HepG2 (cell line): ENCODE measurements at regions not wholly inside any gene's neighbourhood (a gene's known extent, or its start where the extent isn't known, plus 50 kb on each side); places are given as distances from the start of the nearest gene placed in this dataset.

Experiments used
- ATAC-seq: fragments of 200-7000 bp; cut with Tn5 transposase; 3 replicates; pipeline ENCODE4 v1.9.1; 2020; ENCODE audit warnings: mild to moderate bottlenecking, moderate library complexity
- BruUV-seq: library from RNA; stranded (reverse); fragments of 400-500 nt; replicated peaks from 2 replicates; lab custom pipeline; 2021; lab: Mats Ljungman, UMichigan
- CTCF ChIA-PET: fragments of 300-600 bp; formaldehyde crosslinking; extraction: SDS; loops from one replicate; lab custom pipeline; 2021; ENCODE audit warnings: low total read pairs, inconsistent platforms, low intra/inter-chr PET ratio; lab: Yijun Ruan, JAX
- POLR2A ChIA-PET: fragments of 350-600 bp; sonication (Branson Sonifier 250); formaldehyde crosslinking; loops from one replicate; lab custom pipeline; 2020; ENCODE audit warnings: antibody characterized with exemption, inconsistent platforms; lab: Yijun Ruan, JAX
- DNase-seq: peaks from one replicate; pipeline ENCODE4 v3.0.0-alpha.2; 2015; ENCODE audit warnings: low spot score
- FAIRE-seq: peaks from 3 replicates; lab custom pipeline; 2011; peaks lifted over from hg19 to GRCh38; lab: Jason Lieb, UNC
- H2AFZ ChIP-seq: one replicate; pipeline ENCODE4 v1.6.1; 2011; ENCODE audit warnings: low read length, inconsistent platforms
- H3K27ac ChIP-seq: fragments of 300-600 bp; 3 replicates; pipeline ENCODE4 v1.8.0; 2011; ENCODE audit warnings: mixed run types, mild to moderate bottlenecking, mixed read lengths, low read length, inconsistent platforms; ENCODE audit not compliant: insufficient read depth; ENCODE audit errors: extremely low read length
- H3K27me3 ChIP-seq, 2 experiments: fragments of 200-600 bp in 1 of 2; 2 replicates in 1 of 2; 3 replicates in 1 of 2; pipeline versions ENCODE4 v1.6.0 to v1.8.0; 2011; ENCODE audit warnings: low read length in 2 of 2, mild to moderate bottlenecking in 2 of 2, moderate library complexity in 2 of 2, inconsistent platforms in 1 of 2; ENCODE audit not compliant: insufficient read depth in 2 of 2, control insufficient read depth in 1 of 2
- H3K36me3 ChIP-seq, 2 experiments: fragments of 200-600 bp in 1 of 2; replicated peaks in 1 of 2; 2 replicates in 1 of 2; 3 replicates in 1 of 2; pipeline versions ENCODE4 v1.5.1 to v1.8.0; 2011; ENCODE audit warnings: low read length in 2 of 2, inconsistent platforms in 1 of 2; ENCODE audit not compliant: insufficient read depth in 2 of 2, control insufficient read depth in 1 of 2
- H3K4me1 ChIP-seq: 2 replicates; pipeline ENCODE4 v1.5.1; 2012; ENCODE audit warnings: low read length, inconsistent platforms; ENCODE audit not compliant: insufficient read depth
- H3K4me2 ChIP-seq: 2 replicates; pipeline ENCODE4 v1.6.0; 2011; ENCODE audit warnings: low read depth, low read length, inconsistent platforms
- H3K4me3 ChIP-seq, 3 experiments: fragments of 200-600 bp in 1 of 3; sonication (generic), shearing (Covaris generic) in 1 of 3; replicated peaks in 1 of 3; 2 replicates each; pipeline ENCODE4 v1.5.1; 2011 to 2016; ENCODE audit warnings: low read length in 3 of 3, inconsistent platforms in 2 of 3, low read depth in 2 of 3, mild to moderate bottlenecking in 2 of 3, control low read depth in 1 of 3, mixed read lengths in 1 of 3; ENCODE audit not compliant: insufficient read depth in 1 of 3
- H3K79me2 ChIP-seq: one replicate; pipeline ENCODE4 v1.6.1; 2011; ENCODE audit warnings: low read length, inconsistent platforms; ENCODE audit not compliant: insufficient read depth
- H3K9ac ChIP-seq: 2 replicates; pipeline ENCODE4 v1.6.0; 2011; ENCODE audit warnings: mild to moderate bottlenecking, low read depth, low read length, inconsistent platforms; ENCODE audit not compliant: insufficient read depth
- H3K9me3 ChIP-seq: 2 replicates; pipeline ENCODE4 v1.5.1; 2012; ENCODE audit warnings: mild to moderate bottlenecking, low read length
- H4K20me1 ChIP-seq: 2 replicates; pipeline ENCODE4 v1.6.0; 2011; ENCODE audit warnings: inconsistent platforms, mild to moderate bottlenecking, low read length, moderate library complexity; ENCODE audit not compliant: insufficient read depth
- ARNTL ChIP-seq: sonication (generic); formaldehyde crosslinking; IDR thresholded peaks from 2 replicates; pipeline ENCODE4 v1.4.0; 2020; ENCODE audit warnings: mild to moderate bottlenecking, missing genetic modification reagents
- BRF2 ChIP-seq: sonication (generic); formaldehyde crosslinking; IDR thresholded peaks from 2 replicates; pipeline ENCODE4 v1.8.1; 2022; ENCODE audit warnings: mild to moderate bottlenecking, missing genetic modification reagents
- CHCHD3 ChIP-seq: sonication (generic); formaldehyde crosslinking; IDR thresholded peaks from 2 replicates; pipeline ENCODE4 v1.8.0; 2022; ENCODE audit warnings: mild to moderate bottlenecking, missing genetic modification reagents, moderate library complexity
- GPBP1L1 ChIP-seq: sonication (generic); formaldehyde crosslinking; IDR thresholded peaks from 2 replicates; pipeline ENCODE4 v1.5.0; 2020; ENCODE audit warnings: mild to moderate bottlenecking, missing genetic modification reagents
- KDM3A ChIP-seq: IDR thresholded peaks from 2 replicates; pipeline ENCODE4 v1.6.1; 2018; ENCODE audit warnings: low read depth, missing compliant biosample characterization
- NAIF1 ChIP-seq: sonication (generic); formaldehyde crosslinking; IDR thresholded peaks from 2 replicates; pipeline ENCODE4 v1.5.0; 2020; ENCODE audit warnings: mild to moderate bottlenecking, missing genetic modification reagents, borderline replicate concordance
- NCOA5 ChIP-seq: sonication (generic); formaldehyde crosslinking; IDR thresholded peaks from 2 replicates; pipeline ENCODE4 v1.4.0; 2020; ENCODE audit warnings: missing genetic modification reagents
- NFKBIZ ChIP-seq: IDR thresholded peaks from 2 replicates; pipeline ENCODE4 v1.6.1; 2018; ENCODE audit warnings: missing genetic modification reagents, missing compliant biosample characterization
- NR2F6 ChIP-seq, 2 experiments: IDR thresholded peaks; 2 replicates each; pipeline ENCODE4 v1.6.1; 2016; ENCODE audit warnings: antibody characterized with exemption in 1 of 2, mild to moderate bottlenecking in 1 of 2
- PRDM10 ChIP-seq: sonication (generic); formaldehyde crosslinking; IDR thresholded peaks from 2 replicates; pipeline ENCODE4 v1.4.0; 2020; ENCODE audit warnings: low read depth, missing genetic modification reagents
- RELA ChIP-seq: sonication (generic); formaldehyde crosslinking; IDR thresholded peaks from 2 replicates; pipeline ENCODE4 v1.4.0; 2020; ENCODE audit warnings: missing genetic modification reagents
- ZBTB38 ChIP-seq: sonication (generic); formaldehyde crosslinking; IDR thresholded peaks from 2 replicates; pipeline ENCODE4 v1.5.1; 2020; ENCODE audit warnings: mild to moderate bottlenecking, missing genetic modification reagents
- ZNF263 ChIP-seq: sonication (generic); formaldehyde crosslinking; IDR thresholded peaks from 2 replicates; pipeline ENCODE4 v1.4.0; 2020; ENCODE audit warnings: missing genetic modification reagents
- ZNF292 ChIP-seq: sonication (generic); formaldehyde crosslinking; IDR thresholded peaks from 2 replicates; pipeline ENCODE4 v1.8.1; 2022; ENCODE audit warnings: mild to moderate bottlenecking, low read depth, missing genetic modification reagents, borderline replicate concordance
- ZNF296 ChIP-seq: sonication (generic); formaldehyde crosslinking; conservative IDR thresholded peaks from 2 replicates; pipeline ENCODE4 v1.5.0; 2020; ENCODE audit warnings: mild to moderate bottlenecking, missing genetic modification reagents
- ZNF30 ChIP-seq: sonication (generic); formaldehyde crosslinking; IDR thresholded peaks from 2 replicates; pipeline ENCODE4 v1.5.0; 2020; ENCODE audit warnings: mild to moderate bottlenecking, missing genetic modification reagents
- ZNF510 ChIP-seq: sonication (generic); formaldehyde crosslinking; IDR thresholded peaks from 2 replicates; pipeline ENCODE4 v1.4.0; 2020; ENCODE audit warnings: low read depth, mild to moderate bottlenecking, missing genetic modification reagents
- ZNF746 ChIP-seq: sonication (generic); formaldehyde crosslinking; IDR thresholded peaks from 2 replicates; pipeline ENCODE4 v1.8.0; 2022; ENCODE audit warnings: mild to moderate bottlenecking, missing genetic modification reagents
- ZSCAN25 ChIP-seq: sonication (generic); formaldehyde crosslinking; IDR thresholded peaks from 2 replicates; pipeline ENCODE4 v1.8.0; 2022; ENCODE audit warnings: mild to moderate bottlenecking, missing genetic modification reagents
- WGBS: methylation state at CpG from one replicate; pipeline ENCODE4 v1.1.6; 2017; ENCODE audit warnings: low lambda C conversion rate; 5-methylcytosine and 5-hydroxymethylcytosine counted together
- in situ Hi-C: cut with HindIII; loops from 2 replicates; pipeline ENCODE4 v1.10.0; 2017; ENCODE audit warnings: low pct_unique_long_range_greater_than_20kb; ENCODE audit not compliant: extremely low pct_ligation_motif_present
- intact Hi-C: fragments of 100-400 bp; cut with micrococcal nuclease; formaldehyde crosslinking; loops from one replicate; pipeline ENCODE4 v1.10.0; 2022; ENCODE audit not compliant: unreplicated experiment
- TF ChIP-seq, protein P1 (sequence below): conservative IDR thresholded peaks from 2 replicates; pipeline ENCODE4 v1.6.1; 2018; ENCODE audit warnings: missing genetic modification reagents

DNA sequence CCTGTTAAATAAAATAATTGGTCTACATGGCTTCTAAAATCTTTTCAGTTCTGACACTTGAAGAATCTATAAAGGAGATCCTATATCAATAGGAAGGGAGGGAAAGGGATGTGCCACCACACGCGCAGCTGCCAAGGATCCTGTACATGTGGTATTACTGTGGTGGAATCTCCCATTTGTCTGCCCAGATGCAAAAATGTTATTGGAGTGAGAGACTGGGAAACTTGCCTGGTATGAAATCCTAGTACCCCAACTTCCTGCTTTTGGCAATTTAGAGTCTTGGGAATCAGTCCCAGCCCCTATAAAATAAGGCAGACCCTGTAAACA, 81.9 kb upstream of the PICALM start:
- no peaks in the 10 kb centered on the region for H3K79me2 ChIP-seq
- no peak overlapping the region for H3K27ac ChIP-seq
- H3K9me3 ChIP-seq = no peaks in the 10 kb centered on the region
- 100% methylated on average over 2 of the region's 2 CpGs for WGBS
- no peak overlapping the region for H3K4me3 ChIP-seq
- DNase-seq (no peak), FAIRE-seq (no peak), ATAC-seq (no peak)
- ChIA-PET POLR2A (no interaction called here), CTCF (no interaction called here)
- H3K9ac ChIP-seq = no peak overlapping the region
- H3K4me2 ChIP-seq = no peak overlapping the region
- intact Hi-C loops = no loop called here
- H3K36me3 ChIP-seq = no peaks in the 10 kb centered on the region
- no TSS peak for BruUV-seq
- no peaks in the 10 kb centered on the region for H4K20me1 ChIP-seq
- TF ChIP-seq CHCHD3 (CRISPR knock-in tag) (no peak), ZNF510 (no peak), ZNF30 (CRISPR knock-in tag) (no peak), ARNTL (CRISPR knock-in tag) (no peak), ZNF263 (CRISPR knock-in tag) (no peak), KDM3A (CRISPR knock-in tag) (no peak), ZNF296 (no peak), RELA (CRISPR knock-in tag) (no peak), NR2F6 (IDR thresholded peaks at IDR 0.05) (no peak), NR2F6 (CRISPR knock-in tag; IDR thresholded peaks at IDR 0.05) (no peak), ZNF292 (no peak), ZBTB38 (no peak), PRDM10 (CRISPR knock-in tag) (no peak), NAIF1 (CRISPR knock-in tag) (no peak), NCOA5 (CRISPR knock-in tag) (no peak), ZSCAN25 (CRISPR knock-in tag) (no peak), NFKBIZ (CRISPR knock-in tag) (no peak), ZNF746 (no peak), GPBP1L1 (CRISPR knock-in tag) (no peak), BRF2 (CRISPR knock-in tag) (no peak)
- TF ChIP-seq, protein P1, sequence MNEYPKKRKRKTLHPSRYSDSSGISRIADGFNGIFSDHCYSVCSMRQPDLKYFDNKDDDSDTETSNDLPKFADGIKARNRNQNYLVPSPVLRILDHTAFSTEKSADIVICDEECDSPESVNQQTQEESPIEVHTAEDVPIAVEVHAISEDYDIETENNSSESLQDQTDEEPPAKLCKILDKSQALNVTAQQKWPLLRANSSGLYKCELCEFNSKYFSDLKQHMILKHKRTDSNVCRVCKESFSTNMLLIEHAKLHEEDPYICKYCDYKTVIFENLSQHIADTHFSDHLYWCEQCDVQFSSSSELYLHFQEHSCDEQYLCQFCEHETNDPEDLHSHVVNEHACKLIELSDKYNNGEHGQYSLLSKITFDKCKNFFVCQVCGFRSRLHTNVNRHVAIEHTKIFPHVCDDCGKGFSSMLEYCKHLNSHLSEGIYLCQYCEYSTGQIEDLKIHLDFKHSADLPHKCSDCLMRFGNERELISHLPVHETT (CRISPR knock-in tag) = no peak
- peaks cover 21% of the 10 kb centered on the region for H3K4me1 ChIP-seq
- H3K27me3 ChIP-seq = no peaks in the 10 kb centered on the region
- in situ Hi-C loops = no loop called here
- H2AFZ ChIP-seq = no peak overlapping the region
